ENCODE measurements at regions not wholly inside any gene's neighbourhood (a gene's known extent, or its start where the extent isn't known, plus 50 kb on each side); places are given as distances from the start of the nearest gene placed in this dataset.

DNA sequence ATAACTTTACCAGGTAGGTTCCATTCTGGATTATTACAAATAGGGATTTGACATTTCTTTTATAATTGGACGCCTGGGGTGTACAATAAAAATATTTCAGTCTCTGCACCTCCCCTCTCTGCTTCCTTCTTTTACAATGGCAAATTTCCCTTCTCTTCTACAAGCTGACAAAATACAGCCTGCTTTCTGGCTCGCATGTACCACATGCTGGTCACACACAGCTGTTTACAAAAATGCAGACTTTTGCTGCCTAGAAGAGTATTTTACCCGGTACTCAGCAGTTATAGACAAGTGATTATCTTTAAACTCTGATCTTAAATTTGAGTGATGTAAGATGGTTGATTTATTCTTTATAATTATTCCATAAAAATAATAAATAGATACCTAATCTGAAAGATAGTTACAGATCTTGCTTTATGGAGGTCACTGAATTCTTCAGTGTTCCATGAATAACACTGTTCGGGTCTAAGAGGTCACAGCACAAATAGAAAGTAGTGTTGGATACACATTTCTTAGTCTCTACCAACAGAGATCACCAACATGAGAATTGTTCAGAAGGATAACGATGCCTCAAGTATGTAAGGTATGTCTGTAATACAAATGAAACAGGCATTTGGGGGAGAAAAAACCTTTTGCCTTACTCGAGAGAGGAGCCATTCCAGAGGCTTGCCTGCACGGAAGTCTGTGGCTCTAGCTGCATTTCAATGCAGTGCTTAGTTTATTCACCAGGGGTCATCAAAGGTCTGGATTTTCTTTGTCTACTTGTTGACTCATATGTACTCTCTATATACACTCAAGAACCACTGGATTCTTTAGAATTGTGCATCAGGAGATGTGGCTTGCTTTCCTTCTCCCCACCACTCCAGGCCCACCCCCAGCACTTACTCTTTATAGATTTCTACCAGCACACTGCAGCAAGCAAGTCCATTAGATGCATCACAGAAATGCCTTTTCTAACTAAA, 206.6 kb upstream of the RFX3 start:
- DNase-seq (ENCODE audit: low spot score) (peak; percentile 63), FAIRE-seq (no peak)

DNA sequence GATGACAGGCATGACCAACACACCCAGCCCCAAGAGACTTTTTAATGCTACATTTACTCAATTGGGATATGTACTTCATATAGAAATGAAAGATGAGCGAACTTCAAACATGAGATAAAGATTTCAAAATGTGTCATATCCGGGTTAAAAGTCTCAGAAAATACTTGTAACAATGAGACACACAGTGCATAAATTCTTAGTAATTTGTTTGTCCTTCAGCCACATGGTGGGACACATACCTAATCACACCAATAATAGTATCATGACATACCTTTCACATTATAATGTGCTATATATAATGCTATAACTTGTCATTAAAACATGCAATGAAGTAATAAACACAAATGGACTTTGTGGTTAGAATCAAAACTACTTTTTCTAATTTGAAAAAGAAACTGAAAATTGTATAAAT, 204.7 kb upstream of the RFX3 start:
- DNase-seq (ENCODE audit: low spot score) (no peak), FAIRE-seq (no peak)

DNA sequence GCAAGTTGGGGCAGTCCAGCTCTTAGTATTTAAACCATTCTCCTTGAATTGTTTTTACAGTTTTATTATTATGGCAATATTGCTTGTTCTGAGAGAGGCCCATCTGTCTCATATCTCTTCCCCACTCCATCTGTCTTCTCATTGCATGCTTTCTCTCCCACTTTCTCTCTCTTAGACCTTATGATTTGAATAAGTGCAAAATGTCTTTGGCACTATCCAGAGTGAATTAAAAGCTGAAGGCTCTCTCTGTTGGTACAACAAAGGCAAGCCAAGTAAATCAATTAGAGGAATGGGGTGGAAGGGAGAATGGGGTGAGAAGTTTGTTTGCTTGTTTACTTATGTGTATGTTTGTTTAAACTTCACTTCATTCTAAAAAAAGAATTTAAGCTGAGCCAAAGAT, 195.3 kb upstream of the RFX3 start:
- no peak for DNase-seq (ENCODE audit: low spot score)

DNA sequence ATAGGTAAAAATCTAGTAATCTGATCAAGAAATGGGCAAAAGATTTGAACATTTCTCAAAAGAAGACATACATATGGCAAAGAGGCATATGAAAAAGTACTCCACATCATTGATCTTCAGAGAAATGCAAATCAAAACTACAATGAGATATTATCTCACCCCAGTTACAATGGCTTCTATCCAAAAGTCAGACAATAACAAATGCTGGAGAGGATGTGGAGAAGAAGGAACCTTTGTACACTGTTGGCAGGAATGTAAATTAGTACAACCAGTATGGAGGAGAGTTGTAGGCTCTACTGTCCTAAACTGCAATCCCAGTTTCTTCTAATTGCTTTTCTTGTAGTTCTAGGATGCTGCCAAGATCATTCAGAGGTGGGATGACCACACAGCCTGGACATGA, 193.5 kb upstream of the RFX3 start:
- no peak for DNase-seq (ENCODE audit: low spot score)
- FAIRE-seq, result no peak

More for the DNA sequence above, 195.3 kb upstream of the RFX3 start:
- no peak for FAIRE-seq

DNA sequence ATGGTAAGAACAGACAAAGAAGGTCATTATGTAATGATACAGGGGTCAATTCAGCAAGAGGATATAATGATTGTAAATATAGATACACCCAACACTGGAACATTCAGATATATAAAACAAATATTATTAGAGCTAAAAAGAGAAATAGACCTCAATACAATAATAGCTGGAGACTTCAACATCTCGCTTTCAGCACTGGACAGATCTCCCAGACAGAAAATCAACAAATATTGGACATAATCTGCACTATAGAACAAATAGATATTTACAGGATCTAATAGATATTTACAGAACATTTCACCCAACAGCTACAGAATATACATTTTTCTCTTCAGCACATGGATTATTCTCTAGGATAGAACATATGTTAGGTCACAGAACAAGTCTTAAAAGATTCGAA, 190.6 kb upstream of the RFX3 start:
- DNase-seq (ENCODE audit: low spot score), result no peak
- no peak for FAIRE-seq

DNA sequence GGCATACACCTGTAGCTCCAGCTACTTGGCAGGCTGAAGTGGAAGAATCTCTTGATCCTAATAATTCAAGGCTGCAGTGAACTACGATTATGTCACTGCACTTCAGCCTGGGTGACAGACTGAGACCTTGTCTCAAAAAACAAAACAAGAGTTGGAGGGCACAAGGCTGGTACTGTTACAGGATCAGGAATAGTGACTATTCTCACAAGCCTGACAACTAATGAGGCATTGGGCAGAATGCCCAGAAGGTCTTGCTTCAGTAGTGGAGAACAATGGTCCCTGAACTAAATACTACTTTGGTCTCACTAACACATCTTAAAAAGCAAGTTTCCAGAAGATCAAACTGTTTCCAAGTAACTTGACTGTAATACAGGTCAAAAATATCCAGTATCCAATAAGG, 182.9 kb upstream of the RFX3 start:
- DNase-seq (ENCODE audit: low spot score), result no peak
- FAIRE-seq, result no peak

DNA sequence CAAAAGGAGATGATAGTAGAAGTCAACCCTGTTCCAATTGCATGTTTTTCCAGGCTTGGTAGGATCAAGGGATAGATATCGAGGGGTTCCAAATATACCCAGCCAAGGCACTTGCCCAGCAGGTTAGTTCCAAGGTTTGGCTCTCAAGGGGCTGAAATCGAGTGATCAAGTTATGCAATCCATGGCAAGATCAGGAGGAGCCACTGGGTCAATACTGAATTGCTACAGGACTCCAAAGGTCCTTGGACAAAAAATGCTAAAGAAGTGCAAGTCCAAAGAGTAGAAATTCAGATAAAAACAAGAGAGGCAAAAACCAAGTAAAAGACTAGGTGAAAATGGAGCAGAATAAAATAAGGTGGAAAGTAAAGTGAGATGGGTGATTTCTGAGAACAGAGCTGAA, 179.1 kb upstream of the RFX3 start:
- FAIRE-seq, result no peak

DNA sequence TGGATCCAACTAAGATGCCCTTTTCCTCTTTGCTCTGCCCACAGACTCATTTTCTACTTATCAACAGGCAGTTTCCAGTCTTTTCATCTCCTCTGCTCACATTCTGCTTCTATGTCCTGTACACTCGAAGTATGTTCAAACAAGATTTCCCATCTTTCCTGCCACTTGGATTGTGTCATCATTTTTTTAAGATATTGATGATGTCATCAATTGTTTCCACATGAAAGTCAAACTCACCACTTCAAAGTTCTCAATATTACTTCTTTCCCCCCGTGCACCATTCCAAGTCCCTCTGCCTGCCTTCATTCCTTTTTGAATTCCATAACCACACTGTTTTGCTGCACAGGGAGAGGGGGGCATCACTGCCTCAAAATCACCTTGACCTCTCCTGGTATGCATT, 175.0 kb upstream of the RFX3 start:
- no peak for DNase-seq (ENCODE audit: low spot score)

More for the DNA sequence above, 179.1 kb upstream of the RFX3 start:
- DNase-seq (ENCODE audit: low spot score), result no peak

DNA sequence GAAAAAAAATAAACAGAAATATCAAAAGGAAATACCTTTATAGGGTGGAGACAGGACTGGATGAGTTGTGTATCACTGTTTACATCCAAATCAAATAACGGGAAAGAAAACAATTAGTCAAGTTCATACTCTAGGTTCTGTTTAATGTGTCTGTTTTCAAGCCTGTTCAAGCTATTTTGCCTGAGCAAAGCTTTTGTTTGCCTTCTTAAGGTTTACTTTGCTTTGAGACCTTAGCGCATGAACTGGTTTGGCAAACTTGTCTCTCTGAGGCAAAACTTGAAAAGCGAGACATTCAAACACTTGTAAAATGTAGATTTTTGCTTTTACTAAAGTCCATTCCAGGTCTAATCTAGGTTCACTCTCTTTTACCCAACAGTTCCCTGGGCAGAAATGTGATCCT, 174.1 kb upstream of the RFX3 start:
- DNase-seq (ENCODE audit: low spot score) (no peak), FAIRE-seq (no peak)

More for the DNA sequence above, 175.0 kb upstream of the RFX3 start:
- no peak for FAIRE-seq

DNA sequence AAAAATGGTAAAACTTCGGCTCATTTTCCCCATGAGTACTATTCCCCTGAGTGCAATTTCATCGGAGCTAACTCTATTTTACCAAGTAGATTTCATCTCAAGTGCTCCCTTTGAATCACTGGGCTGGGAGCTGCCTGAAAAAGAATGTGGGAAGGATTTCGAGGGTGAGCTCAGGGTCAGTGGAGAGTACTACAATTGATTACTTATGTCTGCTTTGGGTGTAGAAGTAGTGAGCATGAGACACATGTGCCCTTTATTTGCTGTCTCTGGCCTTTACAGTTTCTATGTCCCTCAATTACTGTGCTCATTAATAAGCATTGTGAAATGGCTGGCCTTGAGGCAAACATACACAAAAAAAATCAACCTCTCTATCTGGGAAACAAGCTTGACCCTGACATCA, 172.7 kb upstream of the RFX3 start:
- FAIRE-seq (no peak), DNase-seq (ENCODE audit: low spot score) (no peak)

DNA sequence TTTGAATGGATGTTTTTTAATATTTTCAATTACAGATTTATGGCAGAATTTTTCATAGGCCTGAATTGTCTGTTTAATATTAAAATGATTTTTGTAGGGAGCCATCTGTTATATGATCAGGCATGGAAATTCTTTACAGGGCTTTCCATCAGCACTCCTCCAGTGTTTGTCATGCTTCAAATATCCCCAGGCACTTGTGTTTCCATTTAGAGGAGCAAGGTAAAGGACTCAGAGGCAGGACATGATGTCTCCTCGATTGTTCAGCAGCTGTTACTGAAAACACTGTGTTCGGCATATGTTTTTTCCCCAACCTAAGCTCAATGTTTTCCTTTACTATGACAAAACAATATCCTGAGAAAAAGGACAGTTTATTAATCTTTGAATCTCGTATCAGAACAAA, 172.3 kb upstream of the RFX3 start:
- FAIRE-seq (no peak), DNase-seq (ENCODE audit: low spot score) (no peak)

DNA sequence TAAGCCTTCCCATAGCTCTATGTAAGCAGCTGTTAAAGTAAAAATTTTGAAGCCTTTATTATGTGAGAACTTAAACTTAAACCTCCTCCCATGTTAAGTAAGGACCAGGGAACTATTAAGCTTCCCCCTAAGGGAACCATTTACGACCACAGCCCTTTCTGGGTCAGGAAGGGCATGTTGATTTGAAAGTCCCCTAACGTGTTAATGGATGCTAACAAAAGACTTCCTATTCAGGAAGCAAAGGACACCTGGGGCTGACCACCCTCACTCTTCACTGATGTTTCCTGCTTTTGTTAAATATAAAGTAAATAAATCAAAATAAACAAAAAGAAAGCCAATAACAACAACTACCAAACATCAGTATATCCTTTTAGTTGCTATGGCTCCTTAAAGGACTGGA, 170.6 kb upstream of the RFX3 start:
- FAIRE-seq (no peak), DNase-seq (ENCODE audit: low spot score) (no peak)

DNA sequence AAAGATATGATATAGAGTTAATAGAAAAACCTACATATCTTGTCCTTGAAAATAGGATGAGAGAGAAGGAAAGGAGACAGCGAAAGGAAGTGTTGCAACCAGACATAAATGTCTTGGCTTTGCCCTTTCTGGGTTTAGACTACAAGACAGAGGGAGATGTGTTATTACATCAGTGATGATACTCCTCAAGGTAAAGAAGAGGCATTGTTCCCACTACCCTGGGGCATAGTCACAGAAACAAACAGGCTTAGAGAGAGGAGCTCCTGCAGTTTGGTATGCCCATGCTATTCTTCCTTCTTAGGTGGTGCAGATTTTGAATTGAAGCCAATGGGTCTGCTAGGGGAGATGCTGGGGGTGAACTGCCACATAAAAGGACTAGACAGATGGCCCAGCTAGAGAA, 166.8 kb upstream of the RFX3 start:
- DNase-seq (ENCODE audit: low spot score) (no peak), FAIRE-seq (no peak)

DNA sequence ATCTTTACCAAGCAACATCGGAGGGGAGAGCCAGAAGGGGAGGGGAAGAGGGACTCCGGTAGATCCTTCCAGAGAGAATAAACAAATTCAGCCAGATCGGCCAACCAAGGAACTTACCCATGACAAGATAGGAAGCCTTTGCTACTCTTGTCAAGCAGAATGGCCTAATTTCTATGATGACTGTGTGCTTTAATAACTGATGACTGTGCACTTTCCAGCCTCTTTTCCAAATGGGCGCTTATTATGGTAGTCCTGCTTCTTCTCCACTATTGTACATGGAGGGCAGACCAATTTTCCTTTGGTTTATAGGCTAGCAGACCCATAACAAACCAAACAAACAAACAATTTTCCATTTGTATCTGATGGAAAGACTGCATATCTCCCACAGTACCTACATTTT, 163.8 kb upstream of the RFX3 start:
- DNase-seq (ENCODE audit: low spot score) (no peak), FAIRE-seq (no peak)

DNA sequence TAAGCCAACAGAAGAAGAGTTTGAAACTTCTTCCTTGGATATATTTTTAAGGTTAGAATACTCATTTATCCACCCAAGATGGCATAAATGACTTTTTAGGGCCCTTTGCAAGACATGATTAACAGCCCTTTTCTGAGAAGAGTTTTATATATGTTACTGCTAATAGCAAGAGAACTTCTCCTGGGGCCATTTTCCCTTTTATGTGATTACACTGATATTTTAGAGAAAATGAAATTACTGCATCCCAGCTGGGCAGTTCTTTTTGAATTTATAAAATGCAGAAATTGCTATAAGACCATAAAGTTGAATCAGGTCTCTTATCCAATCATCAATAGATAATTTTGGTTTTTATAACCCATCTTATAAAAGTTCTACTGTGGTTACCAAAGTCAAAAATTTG, 161.3 kb upstream of the RFX3 start:
- FAIRE-seq, result no peak
- DNase-seq (ENCODE audit: low spot score), result no peak

DNA sequence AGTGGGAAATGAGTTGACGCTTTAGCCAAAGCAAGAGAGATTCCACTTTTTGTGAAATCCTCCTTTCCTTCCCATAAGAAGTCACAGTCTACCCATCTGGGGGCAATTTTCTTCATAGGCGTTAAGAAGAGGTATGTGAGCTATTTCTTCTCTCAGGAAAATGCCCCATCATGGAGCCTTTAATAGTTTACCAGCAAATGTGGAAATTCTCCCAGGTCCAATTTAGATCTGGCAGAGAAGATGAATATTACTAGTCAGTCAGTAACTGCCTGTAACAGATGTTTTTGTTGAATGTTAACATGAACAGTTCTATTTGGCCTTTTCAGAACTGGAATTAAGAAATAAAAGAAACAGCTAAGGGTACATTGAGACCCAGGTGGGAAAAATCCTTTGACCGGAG, 156.4 kb upstream of the RFX3 start:
- FAIRE-seq (no peak), DNase-seq (ENCODE audit: low spot score) (no peak)

DNA sequence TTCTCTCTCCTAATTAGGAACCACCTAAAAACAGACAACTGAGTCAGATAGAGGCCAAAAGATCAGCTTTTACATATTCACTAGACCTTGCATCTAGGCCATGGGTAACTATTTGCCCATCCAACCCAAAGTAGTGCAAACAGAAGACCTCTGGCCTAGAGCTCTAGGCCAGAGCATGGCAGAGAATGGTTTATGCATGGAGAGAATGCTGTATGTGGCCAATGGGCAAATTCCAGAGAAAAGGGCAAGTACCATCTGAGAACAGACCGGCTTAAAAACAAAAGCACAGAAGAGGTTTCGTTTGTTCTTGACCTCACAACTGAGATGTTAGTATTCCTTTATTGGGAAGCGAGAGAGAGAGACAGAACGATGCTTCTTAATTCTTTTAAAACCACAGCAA, 151.7 kb upstream of the RFX3 start:
- FAIRE-seq (no peak), DNase-seq (ENCODE audit: low spot score) (no peak)

DNA sequence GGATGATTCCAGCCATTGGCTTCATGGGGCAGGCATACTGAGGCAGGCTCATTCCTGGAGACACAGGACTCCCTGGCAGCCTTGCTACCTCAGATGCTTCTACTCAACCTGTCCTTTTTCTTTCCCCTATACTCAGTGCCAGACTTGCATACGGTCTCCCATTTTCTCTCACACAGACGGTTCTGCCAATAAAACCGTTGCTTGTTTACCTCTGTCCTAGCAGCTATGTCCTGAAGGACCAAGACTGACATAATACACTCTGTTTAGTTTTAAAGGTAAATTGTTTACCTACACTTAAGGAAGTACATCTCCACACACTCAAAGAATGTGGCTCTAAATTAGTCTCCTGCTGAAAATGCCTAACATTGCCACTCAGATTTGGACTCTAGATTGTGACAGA, 151.0 kb upstream of the RFX3 start:
- DNase-seq (ENCODE audit: low spot score), result no peak

DNA sequence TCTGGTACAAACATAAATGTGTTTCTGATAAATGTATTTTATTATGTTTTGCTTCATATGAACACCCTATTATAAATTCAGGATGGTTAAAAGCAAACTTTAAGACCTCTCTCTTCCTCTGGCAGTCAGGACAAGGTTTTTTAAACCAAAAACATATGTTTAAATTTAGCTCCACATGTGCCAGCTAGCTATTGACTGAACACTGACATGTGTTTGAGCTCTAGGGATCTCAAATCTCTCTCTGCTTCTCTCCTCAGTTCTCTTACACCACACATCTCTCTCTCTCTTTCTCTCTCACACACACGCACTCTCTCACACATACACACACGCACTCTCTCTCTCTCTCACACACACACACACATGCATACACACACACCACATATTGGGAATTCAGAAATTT, 150.1 kb upstream of the RFX3 start:
- FAIRE-seq, result no peak
- no peak for DNase-seq (ENCODE audit: low spot score)

More for the DNA sequence above, 151.0 kb upstream of the RFX3 start:
- no peak for FAIRE-seq

DNA sequence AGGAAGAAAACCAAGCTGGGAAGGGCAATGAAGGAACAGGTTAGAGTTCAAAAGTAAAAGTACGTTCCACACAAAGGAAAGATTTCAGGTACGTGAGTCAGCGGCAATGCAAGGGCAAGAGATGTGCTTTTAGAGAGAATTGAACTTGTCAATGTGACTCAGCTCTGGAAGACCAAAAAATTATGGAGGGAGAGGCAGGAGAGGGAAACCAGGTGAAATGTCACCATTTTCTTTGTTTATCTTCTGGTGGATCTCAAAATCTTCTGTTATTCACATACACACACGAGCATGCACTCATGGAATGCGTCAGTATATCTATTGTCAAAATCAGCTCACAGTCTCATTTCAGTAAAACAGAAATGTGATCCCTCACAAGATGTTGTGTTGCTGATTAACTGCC, 148.8 kb upstream of the RFX3 start:
- FAIRE-seq, result no peak

DNA sequence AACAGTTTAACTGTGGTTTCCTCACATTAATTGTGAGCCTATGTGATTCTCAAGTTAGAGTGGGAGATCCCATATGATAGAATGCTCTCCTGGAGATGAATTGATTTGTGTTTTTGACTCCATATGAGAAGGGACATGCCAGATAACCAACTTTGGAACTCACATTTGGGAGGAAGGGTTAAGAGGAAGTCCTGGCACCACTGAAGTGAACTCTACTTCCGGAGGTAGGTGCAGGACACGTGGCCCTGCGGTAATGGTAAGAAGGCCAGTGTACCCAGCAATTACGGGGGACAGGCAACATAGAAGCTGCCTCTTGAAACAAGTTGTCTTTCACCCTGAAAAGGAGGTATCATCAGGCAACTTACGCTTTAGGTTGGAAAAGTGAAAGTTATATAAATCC, 146.6 kb upstream of the RFX3 start:
- no peak for DNase-seq (ENCODE audit: low spot score)
- FAIRE-seq, result no peak

More for the DNA sequence above, 148.8 kb upstream of the RFX3 start:
- no peak for DNase-seq (ENCODE audit: low spot score)

DNA sequence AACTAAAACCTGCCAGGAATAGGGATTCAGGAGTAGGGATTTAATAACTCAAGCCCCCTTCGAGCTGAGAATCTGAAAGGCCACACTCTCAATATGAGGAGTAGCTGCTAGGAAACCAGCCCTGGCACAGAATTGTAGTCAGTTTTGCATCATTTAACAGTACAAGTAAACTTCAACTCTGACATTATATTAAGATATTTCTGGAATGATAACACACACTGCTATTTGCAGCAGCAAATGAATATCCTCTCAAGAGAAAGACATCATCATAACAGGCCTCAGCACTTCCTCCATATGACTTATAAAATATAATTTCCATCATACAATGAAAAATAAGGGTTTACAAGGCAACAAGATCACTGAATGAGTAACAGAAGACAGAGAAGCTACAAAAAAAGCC, 138.2 kb upstream of the RFX3 start:
- FAIRE-seq (no peak), DNase-seq (ENCODE audit: low spot score) (no peak)

DNA sequence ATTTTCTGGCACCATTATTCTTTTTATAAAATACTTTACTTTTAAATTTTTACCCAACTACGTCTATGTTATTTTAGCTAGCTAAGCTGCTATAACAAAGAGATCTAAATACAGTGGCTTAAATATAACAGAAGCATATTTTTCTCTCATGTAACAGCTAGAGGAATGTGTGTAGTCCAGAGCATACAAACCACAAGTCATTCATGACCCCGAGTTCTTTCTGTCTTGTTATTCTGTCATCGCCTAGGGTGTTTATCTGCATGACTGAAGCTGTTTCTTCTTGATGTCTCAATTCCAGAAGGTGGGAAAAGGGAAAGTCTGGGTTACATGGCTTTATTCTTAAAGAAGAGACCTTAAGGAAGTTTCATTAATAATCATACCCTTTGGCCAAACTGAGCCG, 136.9 kb upstream of the RFX3 start:
- DNase-seq (ENCODE audit: low spot score), result no peak
- FAIRE-seq, result no peak

Data from urothelium cell line (cell line).